8988T (cell line): ENCODE measurements at regions not wholly inside any gene's neighbourhood (a gene's known extent, or its start where the extent isn't known, plus 50 kb on each side); places are given as distances from the start of the nearest gene placed in this dataset.

Source experiments
- DNase-seq: peaks from one replicate; pipeline ENCODE4 v3.0.0; 2011

DNA sequence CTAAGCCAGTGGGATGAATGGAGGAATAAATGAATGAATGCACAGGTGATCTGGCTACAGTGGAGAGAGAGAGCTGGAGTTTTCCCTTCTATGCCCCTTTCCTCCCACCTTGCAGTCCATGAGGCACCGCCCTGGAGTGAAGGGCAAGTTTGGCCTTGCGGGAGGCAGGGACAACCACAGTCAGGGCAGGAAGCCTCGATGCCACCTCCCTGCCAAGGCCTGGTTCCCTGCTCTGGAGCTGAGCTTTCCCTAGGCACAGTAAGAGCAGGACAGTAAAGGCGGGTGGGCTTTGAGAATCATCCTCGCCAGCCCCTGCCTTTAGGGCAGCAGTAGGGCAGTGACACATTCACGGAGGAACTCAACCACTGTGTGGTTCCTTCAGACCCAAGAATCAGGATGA lies 72.6 kb downstream of the RBFOX3 start:
- DNase-seq, result no peak

DNA sequence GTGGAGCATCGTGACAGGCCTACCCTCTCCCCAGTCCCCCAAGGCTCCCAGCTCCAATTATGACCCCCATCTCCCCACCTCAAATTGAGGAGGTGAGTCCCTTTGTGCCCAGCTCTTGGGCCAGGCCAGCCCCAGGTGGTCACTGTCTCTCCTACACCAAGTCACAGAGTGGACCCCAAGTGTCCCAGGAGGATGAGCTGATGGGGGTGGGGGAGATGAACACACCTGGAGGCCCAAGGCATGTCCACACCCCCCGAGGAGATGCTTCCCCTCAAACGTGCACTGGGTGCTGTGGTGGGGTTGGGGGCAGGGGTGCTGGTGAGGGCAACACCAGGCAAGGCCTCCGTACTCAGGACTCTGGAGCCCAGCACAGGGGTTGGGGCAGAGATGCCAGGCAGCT lies 73.2 kb downstream of the RBFOX3 start:
- no peak for DNase-seq

DNA sequence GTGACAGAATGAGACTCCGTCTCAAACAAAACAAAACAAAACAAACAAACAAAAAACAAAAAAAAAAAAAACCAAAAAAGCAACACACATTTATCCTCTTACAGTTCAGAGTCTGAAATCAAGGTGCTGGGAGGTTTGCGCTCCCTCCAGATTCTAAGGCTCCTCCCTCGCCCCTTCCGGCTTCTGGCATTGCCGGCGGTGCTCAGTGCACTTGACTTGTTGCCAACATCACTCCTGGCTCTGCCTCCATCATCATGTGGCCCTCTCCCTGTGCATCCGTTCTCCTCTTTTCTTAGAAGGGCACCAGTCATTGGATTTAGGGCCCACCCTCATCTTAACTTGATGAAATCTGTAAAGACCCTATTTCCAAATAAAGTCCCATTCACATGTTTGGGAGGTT lies 73.8 kb downstream of the RBFOX3 start:
- DNase-seq, result no peak

- DNase-seq, result no peak
Measured at GRCh38 chr17:79536212-79536840, 74.5 kb downstream of the RBFOX3 start.

GRCh38 chr17:79535728-79536025 lies 75.2 kb downstream of the RBFOX3 start:
- no peak for DNase-seq

DNA sequence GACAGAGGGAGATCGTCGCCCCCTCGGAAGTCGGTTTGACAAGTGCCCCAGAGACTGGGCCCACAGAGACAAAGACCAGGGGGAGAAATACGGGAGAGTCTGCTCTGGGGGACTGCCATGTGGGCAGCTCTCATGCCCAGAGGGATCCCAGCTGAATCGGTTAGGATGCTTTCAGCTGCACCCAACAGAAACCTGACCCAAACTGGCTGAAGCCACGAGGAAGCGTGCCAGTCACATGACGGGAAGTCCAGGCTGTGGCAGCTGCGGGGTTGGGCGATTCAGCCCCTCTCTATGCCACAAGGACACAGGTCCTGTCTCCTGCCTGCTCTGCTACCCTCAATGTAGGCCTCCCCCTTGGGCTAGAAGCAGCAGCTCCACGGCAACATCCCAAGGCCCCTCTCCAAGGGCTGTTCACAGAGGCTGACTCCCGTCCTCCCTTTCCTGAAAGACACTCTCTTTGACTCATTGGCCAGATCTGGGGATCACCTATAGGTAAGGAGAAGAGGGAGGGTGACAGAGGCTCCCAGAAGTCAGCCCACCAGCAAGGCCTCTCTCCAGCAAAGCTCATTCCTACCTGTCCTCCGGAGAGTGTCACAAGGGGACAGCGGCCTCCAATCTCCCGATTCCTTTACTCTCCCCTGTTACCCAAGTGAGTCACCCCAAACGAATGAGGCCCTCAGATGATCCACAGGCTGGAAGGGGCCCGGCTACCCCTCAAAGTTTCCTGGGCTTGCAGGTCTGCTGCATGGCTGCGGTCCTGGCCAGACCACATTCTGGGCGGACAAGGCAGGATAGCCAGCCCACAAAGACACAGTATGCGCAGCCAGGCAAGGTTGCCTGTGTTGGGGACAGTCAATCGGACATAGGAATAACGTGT lies 75.8 kb downstream of the RBFOX3 start:
- no peak for DNase-seq

- no peak for DNase-seq
Measured at GRCh38 chr17:79534111-79534510, 76.7 kb downstream of the RBFOX3 start.

GRCh38 chr17:79533116-79533515 lies 77.7 kb downstream of the RBFOX3 start:
- no peak for DNase-seq

DNA sequence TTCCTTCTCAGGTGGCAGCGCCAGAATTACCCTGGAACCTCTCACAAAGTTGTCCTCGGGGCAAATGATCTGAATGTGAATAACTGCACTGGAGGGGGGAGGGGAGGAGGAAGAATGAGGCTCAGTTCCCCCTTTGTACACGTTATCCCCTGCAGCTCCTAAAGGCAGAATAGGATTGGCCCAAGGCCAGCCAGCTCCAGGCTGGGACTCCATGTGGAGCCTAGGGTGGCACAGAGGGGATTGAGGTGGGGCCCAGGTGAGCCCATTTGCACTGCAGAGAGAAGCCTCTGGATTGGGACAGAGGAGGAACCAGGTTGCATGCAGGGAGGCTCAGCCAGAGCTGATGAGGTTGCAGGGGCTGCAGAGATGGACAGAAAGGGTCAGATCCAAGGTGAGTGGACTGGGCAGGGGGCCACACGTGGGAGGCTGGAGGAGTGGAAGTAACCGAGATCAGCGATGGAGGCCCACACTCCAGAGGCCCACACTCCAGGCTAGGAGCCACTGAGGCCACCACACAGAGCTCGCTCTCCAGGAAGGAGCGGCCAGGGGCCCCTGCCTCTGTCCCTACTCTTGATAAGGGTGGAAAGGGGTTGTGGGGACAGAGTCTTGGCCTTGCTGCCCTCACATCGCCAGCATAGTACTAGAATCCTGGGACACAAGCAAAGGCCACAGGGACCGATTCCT lies 78.6 kb downstream of the RBFOX3 start:
- no peak for DNase-seq

DNA sequence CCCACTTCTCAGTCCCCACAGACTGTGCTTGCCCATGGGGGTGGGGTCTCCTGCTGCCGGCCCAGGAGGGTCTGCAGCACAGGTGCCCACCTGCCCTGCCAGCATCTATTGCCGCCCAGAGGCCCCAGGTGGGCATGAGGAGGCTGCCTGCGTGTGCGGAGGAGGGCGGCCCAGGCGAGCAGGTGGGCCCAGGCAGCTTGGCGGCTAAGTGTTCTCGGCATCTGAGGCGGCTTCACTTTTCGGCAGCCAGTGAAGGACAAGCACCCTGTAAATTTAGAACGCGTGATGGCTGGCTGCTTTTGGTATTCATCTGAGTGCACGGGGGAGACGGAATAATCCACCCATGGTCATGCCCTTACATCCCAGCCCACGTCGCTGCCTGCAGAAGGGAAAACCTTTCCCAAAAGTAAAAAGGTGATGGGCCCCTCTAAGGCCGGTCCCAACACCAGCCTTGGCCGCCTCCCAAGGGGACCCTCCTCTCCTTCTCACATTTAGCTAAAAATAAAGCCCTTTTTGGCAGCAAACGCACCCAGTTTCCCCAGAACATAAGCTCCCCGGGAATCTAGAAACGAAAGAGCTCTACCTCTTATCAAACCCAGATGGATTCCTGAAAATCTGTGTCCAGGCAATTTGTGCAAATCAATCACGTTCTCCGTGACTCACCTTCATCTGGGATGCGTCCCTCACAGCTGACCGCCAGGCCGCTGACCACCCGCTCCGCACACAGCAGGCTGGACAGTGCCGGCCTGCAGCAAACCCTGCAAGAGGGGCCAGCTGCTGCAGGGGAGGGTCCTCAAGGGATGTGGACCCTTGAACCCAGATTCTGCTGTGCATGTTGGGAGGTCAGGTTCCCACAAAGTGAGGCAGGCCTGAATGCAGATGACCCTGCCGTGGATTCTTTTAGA lies 79.4 kb downstream of the RBFOX3 start:
- no peak for DNase-seq

DNA sequence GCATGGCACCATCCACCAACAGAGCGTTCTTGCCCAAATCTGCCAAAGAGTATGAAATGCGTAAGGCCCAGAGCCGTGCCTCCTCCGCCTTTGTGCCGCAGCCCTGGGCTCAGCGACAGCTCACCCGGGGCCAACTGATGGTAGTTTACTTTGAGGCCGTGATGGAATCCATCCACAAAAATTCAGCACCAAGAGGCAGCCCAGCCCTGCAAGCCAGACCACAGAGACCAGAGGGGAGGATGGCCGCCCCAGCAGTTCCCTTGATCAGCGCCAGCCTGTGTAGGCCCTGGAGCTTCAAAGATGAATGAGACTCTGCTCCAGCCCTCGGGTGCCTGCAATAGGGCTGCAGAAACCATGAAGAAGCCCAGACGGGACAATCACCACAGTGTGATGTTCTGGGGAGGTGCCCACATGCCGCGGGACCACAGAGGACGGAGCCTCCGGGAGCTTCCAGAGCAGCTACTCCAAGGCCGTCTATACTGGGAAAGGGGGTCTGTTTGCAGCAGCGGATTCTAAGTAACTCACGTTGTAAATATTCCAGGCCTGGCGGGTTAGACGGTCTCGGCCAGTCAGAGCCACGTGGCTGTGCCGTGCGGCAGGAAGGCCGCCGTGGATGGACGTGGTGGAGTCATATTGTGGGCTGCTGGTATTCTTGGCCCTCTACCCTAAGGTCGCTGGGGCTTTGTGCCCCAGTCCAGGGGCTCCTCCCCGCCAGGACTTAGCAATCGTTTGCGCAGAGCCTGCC lies 80.3 kb downstream of the RBFOX3 start:
- no peak for DNase-seq

DNA sequence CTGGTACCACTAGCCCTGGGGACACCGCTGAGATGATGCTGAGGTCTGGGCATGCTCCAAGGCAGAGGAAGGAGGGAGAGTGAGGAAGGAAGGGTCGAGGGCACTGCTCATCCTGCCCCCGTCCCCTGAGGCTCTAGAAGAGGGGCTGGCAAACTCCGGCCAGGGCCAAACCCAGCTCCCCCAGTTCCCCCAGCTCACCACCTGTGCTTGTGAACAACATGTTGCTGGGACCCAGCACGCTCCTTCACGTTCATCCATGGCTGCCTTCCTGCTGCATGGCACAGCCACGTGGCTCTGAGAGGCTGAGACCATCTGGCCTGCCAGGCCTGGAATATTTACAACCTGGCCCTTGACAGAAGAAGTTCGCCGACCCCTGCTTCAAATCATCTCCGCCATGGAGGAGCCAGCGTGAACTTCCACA lies 81.2 kb downstream of the RBFOX3 start:
- no peak for DNase-seq

- DNase-seq, result no peak
Measured at GRCh38 chr17:79528592-79529125, 82.2 kb downstream of the RBFOX3 start.

DNA sequence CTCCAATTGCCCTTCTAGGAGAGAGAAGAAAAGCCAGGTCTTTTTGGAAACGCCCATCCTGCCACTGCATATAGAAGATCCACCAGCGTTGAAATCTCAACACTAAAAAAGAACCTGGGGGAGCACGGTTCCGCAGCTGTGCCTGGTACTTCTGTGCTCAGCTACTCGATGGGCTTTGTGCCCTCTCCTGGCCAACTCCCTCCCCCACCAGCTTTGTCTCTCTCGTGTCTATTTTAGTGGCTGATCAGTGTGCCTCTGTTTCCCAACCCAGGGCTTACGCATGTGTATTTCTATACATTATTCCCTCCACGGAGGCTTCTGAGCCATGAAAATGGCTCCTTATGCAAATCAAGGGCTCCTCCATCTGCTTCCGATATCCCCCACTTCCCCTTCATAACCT lies 83.5 kb downstream of the RBFOX3 start:
- DNase-seq, result no peak

DNA sequence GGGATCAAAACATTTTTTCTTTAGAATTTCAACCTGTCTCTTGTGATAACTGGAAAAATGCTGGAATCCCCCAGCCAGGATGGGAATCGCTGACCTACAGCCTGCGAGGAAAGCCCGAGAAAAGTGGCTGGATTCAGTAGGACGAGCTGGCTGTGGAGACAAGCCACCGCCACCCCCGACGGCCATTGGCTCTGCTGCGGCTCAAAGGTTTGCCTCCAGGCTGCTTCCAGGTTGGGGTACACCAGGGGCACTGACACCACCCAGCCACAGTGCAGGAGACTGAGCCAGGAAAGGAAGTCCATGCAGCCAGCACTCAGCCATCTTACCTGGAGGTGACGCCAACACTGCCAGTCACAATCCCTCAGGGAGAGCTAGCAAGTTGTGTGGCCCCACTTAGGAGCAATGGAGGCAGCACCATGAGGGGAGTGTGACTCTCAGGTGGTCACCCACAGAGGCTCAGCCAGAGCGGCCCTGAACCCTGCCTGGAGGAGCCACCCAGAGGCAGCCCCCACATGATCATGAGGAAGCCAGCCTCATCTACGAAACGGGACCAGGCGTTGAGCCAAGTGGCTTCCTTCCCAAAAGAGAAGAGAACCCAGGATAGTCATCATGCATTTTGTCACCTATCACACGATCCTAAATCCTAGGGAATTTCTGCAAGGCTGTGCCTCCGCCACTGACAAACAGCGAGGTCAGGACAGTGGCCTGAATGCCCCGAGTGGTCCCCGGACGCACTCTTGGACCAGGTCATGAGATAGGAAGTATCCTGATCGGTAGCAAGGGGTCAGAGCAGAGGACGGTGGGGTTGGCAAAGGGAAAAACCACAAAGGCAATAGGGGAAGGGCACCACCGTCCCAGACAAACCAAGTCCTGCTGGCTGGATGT lies 84.8 kb downstream of the RBFOX3 start:
- no peak for DNase-seq

DNA sequence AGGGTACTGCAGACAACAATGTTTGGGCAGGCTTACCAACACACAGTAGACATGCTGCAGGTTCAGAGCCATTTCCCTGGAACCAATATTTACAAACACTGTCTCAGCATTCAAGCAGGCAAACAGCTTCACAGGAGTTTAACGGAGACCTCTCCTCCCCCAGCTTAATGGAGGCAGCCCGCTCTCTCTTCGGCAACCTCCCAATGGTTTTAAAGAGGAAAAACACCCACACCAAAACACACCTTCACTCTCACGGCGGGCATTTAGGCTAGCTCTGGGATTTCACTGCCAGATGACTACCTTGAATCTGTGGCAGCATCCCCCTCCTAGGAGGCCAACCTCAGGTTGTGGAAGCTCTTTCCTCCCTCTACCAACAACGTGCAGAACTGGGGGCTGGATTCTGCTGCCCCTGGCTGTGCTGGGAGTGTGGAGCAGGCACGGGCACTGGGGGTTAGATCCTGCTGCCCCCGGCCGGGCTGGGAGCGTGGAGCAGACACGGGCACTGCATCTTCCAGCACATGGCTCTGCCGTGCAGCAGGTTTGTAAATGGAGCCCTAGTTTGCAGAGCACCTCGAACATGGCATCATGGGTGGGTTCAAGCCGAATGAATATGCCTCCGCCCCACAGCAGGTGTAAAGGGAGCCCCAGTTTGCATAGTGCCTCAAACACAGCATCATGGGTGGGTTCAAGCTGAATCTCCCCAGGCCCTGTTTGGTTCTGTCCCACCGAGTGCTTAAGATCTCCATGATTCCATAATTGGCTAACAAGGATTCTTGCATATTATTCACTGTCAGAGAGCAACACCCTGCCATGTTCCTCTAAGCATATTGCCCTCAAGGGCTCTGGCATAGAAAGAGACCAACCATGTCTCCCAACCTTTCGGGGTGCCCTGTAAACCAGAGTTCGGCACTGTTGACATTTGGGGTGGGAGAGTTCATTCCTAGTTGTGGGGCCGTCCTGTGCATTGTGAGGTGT lies 86.4 kb downstream of the RBFOX3 start:
- DNase-seq, result no peak

DNA sequence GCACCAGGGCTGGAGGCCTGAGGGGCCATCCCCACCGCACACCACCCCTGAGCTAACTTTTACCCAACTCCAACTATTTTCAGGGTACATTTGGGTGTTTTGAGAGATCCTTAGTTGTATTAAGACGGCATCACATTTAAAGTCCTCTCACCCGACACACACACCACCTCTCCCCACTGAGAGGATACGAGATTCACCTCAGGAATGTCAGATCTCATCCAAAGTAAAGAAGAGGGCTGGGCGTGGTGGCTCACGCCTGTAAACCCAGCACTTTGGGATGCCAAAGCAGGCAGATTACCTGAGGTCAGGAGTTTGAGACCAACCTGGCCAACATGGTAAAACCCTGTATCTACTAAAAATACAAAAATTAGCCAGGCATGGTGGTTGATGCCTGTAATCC lies 88.4 kb downstream of the RBFOX3 start:
- no peak for DNase-seq

GRCh38 chr17:79521225-79521624 lies 89.6 kb downstream of the RBFOX3 start:
- DNase-seq, result no peak
